ENCODE measurements at regions not wholly inside any gene's neighbourhood (a gene's known extent, or its start where the extent isn't known, plus 50 kb on each side); places are given as distances from the start of the nearest gene placed in this dataset.

GRCh38 chr4:25535701-25536473 lies 119.8 kb upstream of the SLC34A2 start:
- no peak for TF ChIP-seq CTCF (IDR thresholded peaks at IDR 0.05)
- no peak overlapping the region for H3K4me3 Mint-ChIP-seq
- no peak overlapping the region for H3K27ac Mint-ChIP-seq
- DNase-seq: no peak
- no peaks in the 10 kb centered on the region for H3K36me3 Mint-ChIP-seq (ENCODE audit: low read depth)
- H3K9me3 Mint-ChIP-seq: no peaks in the 10 kb centered on the region
- H3K27me3 Mint-ChIP-seq (ENCODE audit: insufficient read depth): peaks cover 8% of the 10 kb centered on the region
- no peaks in the 10 kb centered on the region for H3K4me1 Mint-ChIP-seq (ENCODE audit: low read depth)

- no peak overlapping the region for H3K4me3 Mint-ChIP-seq
Measured at GRCh38 chr4:25536564-25537320, 118.9 kb upstream of the SLC34A2 start.

GRCh38 chr4:25538430-25538829 lies 117.2 kb upstream of the SLC34A2 start:
- TF ChIP-seq CTCF (IDR thresholded peaks at IDR 0.05): no peak
- H3K36me3 Mint-ChIP-seq (ENCODE audit: low read depth): no peaks in the 10 kb centered on the region
- no peak for DNase-seq
- H3K27ac Mint-ChIP-seq: no peak overlapping the region
- H3K4me3 Mint-ChIP-seq: no peak overlapping the region
- H3K9me3 Mint-ChIP-seq: no peaks in the 10 kb centered on the region
- H3K27me3 Mint-ChIP-seq (ENCODE audit: insufficient read depth): peaks cover 8% of the 10 kb centered on the region
- H3K4me1 Mint-ChIP-seq (ENCODE audit: low read depth): no peaks in the 10 kb centered on the region

More at GRCh38 chr4:25536564-25537320, 118.9 kb upstream of the SLC34A2 start:
- Mint-ChIP-seq H3K27me3 (ENCODE audit: insufficient read depth) (peaks cover 8% of the 10 kb centered on the region), H3K4me1 (ENCODE audit: low read depth) (no peaks in the 10 kb centered on the region), H3K9me3 (no peaks in the 10 kb centered on the region), H3K27ac (no peak overlapping the region), H3K36me3 (ENCODE audit: low read depth) (no peaks in the 10 kb centered on the region)
- TF ChIP-seq CTCF (IDR thresholded peaks at IDR 0.05): no peak
- no peak for DNase-seq

- no peak overlapping the region for H3K4me3 Mint-ChIP-seq
- no peak overlapping the region for H3K27ac Mint-ChIP-seq
- no peaks in the 10 kb centered on the region for H3K9me3 Mint-ChIP-seq
- H3K36me3 Mint-ChIP-seq (ENCODE audit: low read depth): no peaks in the 10 kb centered on the region
- TF ChIP-seq CTCF (IDR thresholded peaks at IDR 0.05): no peak
- no peak for DNase-seq
- H3K27me3 Mint-ChIP-seq (ENCODE audit: insufficient read depth): peaks cover 9% of the 10 kb centered on the region
- H3K4me1 Mint-ChIP-seq (ENCODE audit: low read depth): no peaks in the 10 kb centered on the region
Measured at GRCh38 chr4:25539241-25539640, 116.4 kb upstream of the SLC34A2 start.

GRCh38 chr4:25540734-25541133 lies 114.9 kb upstream of the SLC34A2 start:
- TF ChIP-seq CTCF (IDR thresholded peaks at IDR 0.05): no peak
- H3K9me3 Mint-ChIP-seq: no peaks in the 10 kb centered on the region

More at GRCh38 chr4:25540734-25541133, 114.9 kb upstream of the SLC34A2 start:
- Mint-ChIP-seq H3K4me1 (ENCODE audit: low read depth) (no peaks in the 10 kb centered on the region), H3K27me3 (ENCODE audit: insufficient read depth) (peaks cover 17% of the 10 kb centered on the region), H3K36me3 (ENCODE audit: low read depth) (no peaks in the 10 kb centered on the region), H3K4me3 (no peak overlapping the region), H3K27ac (no peak overlapping the region)
- DNase-seq: no peak
